Cardiac septum (tissue), 1 donor: ENCODE measurements at regions not wholly inside any gene's neighbourhood (a gene's known extent, or its start where the extent isn't known, plus 50 kb on each side); places are given as distances from the start of the nearest gene placed in this dataset.
"Not testable (repeated sequence)": the region's sequence is repeated elsewhere in the genome, so short reads cannot be mapped to it uniquely, and the experiment has no call there.

Experiments
- DNase-seq: peaks from one replicate; pipeline ENCODE4 v3.0.0-alpha.2; 2020; ENCODE audit warnings: low spot score
- intact Hi-C: fragments of 100-400 bp; cut with DNase I; formaldehyde crosslinking; loops from one replicate; pipeline ENCODE4 v1.14.0; 2022
- donor health status: DM: no; HTN: no; CAD: no.

DNA sequence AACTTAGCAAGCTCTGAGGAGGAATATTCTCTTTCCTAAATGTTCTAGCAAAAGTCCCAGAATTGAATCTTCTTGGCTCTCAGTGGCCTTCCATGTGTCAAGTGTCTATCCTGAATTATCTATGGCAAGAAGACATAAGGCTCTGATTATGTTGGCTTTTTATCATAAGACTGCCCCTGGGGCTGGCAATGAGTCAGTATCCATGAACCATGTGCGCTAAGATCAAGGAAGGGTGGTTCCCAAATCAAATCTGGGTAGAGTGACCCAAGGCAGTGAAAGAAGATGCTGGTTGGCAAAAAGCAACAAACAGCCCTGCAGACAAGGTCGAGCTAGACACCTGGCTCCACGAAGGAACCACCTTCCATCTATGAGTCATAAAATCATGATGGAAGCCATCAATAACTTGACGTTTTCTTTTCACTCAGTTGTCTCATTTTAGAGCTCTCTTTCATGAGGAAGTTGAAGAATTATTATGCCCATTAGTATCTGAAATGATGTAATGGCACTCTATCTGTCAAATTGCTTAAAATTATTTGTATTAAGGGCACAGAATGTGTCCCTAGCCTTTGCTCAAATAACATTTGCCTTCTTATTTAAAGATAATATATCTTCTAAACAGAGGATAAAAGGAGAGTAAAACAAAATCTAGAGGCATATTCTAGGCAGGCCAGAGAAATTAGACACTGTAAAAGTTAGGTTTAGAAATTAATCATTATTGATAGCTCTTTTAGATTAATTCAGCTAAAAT, 657.7 kb upstream of the GOT2 start:
- no peak for DNase-seq
- intact Hi-C loops, result no loop called here

DNA sequence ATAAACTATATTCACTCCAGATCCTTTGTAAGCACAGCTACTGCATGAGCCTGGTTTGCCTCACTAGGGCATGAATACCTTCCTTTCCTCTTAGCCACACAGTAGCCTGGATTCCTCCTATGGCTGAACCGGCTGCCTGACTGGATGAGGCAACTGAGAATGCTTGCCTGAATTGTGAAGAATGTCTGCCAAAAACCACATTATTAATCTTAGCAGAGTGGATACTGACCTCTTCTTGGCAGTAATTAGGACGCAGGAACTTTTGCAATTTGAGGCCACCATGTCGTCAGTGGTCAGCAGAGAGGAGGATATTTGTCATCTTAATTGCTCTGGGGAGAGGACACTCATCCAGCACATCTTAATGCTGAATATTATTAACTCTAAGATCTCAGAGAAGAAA, 651.8 kb upstream of the GOT2 start:
- intact Hi-C loops, result no loop called here
- DNase-seq, result no peak

DNA sequence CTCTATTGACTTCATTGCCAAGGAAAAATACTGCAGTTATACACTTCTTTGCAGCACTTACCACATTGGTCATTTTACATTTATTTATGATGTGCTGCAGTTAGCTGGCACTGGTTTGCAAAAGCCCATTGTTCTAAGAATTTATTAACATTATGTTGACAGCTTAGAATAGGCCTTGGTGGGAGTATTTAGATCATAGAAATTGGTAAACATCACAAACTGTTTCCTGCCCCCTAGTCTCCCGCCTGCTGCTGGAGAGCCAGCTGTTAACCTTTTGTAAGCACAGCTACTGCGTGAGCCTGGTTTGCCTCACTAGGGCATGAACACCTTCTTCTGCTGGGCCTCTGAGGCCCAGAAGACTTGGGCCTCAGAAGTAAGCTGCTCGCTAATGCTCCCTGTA, 651.4 kb upstream of the GOT2 start:
- intact Hi-C loops, result no loop called here
- DNase-seq, result no peak

DNA sequence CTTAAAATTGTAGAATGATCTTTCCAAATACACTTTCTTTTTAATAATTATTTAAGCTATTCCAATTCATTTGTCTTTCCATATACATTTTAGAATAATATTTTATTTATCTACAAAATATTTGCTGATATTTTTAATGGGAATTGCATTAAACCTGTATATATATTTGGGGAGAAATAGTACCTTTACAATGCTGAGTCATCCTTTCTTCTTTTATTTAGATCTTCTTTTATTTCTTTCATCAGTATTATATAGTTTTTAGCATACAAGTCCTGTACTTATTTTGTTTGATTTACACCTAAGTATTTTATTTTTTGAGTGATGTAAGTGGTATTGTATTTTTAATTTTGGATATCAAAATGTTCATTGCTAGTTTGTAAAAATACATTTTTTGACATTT, 639.5 kb upstream of the GOT2 start:
- intact Hi-C loops, result no loop called here
- DNase-seq, result no peak

DNA sequence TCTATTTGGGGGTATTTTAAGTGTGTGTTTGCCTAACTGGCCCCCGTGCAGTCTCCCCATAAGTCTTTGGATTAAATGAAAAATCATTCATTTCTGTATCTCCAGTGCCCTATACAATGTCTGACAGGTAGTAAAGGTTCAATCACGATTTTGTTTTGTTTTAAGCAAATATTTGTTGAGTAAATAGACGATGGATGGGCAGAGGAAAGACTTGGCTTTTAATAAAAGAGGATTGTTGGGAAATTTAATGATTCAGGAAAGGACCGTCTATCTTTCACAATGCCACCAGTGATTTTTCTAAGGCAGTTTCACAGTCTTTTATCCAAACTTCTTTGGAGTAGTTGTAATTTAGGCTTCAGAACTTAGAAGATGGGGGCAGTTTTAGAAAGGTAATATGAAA, 636.6 kb upstream of the GOT2 start:
- intact Hi-C loops, result no loop called here

DNA sequence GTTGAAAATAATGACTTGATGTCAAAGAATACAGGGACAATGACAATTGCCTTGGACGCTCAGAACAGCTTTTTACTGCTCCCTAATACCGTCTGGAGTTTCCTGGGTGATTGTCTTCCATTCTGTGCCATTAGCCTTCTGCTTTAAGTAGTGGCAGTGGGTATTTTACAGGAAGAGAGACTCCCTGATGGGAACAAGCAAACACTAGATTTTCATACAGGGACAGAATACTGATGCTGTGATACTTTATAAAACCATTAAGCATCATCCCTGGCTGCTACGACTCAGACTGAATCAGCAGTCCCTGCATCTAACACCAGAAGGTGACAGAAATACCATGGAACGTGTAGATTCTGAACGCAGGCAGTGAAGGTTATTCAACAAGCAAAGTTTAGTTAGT, 635.4 kb upstream of the GOT2 start:
- intact Hi-C loops, result no loop called here
- DNase-seq, result no peak

More for the DNA sequence above, 636.6 kb upstream of the GOT2 start:
- no peak for DNase-seq

DNA sequence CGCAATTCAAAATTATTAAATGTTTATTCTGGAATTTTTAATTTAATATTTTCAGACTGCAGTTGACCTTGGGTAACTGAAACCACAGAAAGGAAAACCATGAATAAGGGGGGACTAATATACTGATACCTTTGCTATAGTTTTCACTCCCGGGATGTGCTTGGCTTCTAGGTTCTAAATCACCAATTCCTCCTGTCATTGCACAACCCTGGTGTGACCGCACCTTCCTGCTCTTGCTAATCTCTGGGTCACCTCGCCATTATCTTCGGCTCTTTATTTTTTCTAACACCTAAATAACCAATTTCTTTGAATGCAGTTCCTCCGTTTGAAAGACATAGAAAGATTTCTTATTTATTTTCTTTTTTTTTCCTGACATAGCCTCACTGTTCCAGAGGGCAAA, 634.5 kb upstream of the GOT2 start:
- no peak for DNase-seq
- intact Hi-C loops, result no loop called here

DNA sequence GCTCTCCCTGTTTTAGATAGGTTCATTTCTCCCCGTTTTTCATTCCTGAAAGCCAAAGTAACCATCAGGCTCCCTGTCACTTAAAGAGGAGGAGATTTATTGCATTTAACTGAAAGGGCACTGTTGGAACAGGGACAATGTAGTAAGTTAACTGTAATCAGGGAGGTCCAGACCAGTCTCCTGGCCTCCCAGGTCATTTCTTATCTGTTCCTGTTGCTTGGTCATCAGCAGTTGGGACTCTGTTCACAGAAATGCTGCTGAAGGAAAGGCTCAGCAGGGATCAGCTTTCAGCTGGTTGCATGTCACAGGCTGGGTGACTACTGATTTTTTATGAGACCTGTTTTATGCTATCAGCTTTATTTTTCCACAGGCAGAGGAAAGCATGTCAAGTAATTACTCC, 622.6 kb upstream of the GOT2 start:
- intact Hi-C loops, result no loop called here
- DNase-seq, result no peak

DNA sequence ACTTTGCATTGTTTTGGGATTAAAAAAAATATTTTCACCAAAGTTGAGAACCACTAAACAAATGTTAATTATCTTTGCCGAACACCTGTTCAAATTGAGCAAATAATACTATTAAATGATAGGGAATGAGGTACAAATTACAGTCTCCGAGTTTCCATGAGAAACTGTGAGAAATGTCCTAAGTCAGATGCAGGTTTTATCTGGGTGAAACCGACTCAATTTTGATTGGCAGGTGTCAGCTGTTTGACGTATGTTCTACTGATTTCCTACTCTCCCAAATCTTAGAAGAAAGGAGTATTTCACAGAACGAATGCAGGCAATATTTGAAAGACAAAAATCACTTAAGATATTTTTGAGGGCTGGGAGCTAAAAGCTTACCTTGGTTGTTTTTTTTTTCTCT, 622.0 kb upstream of the GOT2 start:
- no peak for DNase-seq

DNA sequence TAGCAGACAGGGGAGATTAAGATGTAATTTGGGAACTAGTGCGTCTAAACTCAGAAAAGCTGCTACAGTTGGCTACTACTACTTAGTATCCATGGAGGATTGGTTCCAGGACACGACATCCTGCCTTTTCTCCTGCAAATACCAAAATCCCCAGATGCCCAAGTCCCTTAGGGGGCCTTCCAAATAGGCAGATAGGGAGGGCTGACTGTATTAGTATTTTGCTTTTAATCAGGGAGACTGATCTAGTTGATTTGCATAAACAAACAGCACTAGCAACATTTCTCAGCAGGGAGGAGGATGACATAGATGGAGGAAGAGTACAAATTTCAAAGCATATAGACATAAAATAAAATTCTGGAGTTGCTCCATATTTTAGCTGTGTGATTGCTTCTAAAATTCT, 621.6 kb upstream of the GOT2 start:
- no peak for DNase-seq
- intact Hi-C loops, result no loop called here

More for the DNA sequence above, 622.0 kb upstream of the GOT2 start:
- intact Hi-C loops, result no loop called here

DNA sequence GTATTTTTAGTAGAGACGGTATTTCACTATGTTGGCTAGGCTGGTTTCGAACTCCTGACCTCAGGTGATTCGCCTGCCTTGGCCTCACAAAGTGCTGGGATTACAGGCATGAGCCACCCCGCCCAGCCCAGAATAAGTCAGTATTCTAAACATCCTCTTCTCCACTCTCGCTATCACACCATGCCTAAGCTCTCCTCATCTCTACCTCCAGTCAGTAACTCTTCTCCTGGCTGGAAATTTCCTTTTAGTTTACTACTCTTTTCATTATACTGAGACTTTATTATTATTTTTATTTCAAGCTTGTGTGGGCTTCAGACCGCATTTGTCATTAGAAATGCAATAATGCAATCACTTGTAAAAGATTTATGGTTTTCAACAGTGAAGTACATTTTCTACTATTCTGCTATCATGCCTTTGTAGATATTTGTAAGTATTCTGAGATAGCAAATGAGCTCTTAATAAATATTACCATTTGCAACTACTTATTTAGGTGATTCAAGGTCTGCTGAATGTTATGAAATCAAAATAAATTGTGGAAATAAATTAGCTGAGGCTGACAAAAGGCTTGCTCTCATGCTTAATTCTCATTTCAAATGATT, 617.3 kb upstream of the GOT2 start:
- intact Hi-C loops, result no loop called here
- DNase-seq, result no peak

DNA sequence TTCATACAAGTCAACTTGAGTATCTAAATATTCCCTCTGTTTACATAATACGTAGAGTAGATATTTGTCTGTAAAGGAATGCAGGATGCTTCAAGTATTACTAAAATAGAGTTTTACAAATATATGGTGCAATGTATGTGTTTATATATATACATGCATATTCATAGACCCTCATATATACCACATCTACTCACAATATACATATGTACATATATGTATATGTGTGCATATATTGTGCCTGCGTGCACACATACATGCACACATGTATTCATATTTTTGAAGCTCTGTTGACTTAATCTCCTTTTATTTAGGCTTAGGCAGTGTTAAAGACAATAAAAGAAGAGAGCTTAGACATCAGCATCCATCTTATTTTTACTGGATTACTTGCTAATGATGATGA, 616.6 kb upstream of the GOT2 start:
- DNase-seq, result no peak
- intact Hi-C loops, result no loop called here

DNA sequence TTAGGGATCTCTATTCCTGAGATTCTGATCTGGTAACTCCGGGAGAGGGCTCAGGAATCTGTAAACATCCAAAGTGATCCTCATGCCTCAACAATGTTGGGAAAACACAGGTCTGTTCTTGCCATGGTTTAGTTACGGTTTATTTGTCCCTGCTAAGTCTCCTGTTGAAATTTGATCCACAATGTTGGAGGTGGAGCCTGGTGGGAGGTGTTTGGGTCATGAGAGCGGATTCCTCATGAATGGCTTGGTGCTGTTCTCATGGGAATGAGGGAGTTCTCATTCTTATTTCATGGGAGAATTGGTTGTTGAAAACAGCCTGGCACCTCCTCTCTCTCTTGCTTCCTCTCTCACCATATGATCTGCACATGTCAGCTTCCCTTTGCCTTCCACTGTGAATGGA, 608.6 kb upstream of the GOT2 start:
- no peak for DNase-seq
- intact Hi-C loops, result no loop called here

DNA sequence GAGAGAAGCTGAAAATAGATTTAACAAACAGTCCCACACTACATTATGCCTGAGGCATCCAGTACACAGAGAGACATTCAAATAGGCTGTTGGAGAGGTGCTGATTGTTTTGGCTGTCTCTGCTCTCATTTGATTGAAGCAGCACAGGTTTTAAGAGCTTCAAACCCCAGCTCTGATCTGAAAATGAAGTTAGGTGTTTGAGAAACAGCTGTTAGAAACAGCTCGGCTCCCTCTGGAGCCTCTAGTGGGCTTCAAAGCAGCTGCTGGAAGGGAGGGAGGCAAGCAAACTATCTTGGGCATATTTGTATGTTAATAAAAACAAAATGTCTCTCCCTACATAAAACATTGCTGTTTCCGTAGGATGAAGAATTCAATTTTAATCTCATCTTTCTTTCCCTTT, 607.3 kb upstream of the GOT2 start:
- intact Hi-C loops, result no loop called here
- no peak for DNase-seq

DNA sequence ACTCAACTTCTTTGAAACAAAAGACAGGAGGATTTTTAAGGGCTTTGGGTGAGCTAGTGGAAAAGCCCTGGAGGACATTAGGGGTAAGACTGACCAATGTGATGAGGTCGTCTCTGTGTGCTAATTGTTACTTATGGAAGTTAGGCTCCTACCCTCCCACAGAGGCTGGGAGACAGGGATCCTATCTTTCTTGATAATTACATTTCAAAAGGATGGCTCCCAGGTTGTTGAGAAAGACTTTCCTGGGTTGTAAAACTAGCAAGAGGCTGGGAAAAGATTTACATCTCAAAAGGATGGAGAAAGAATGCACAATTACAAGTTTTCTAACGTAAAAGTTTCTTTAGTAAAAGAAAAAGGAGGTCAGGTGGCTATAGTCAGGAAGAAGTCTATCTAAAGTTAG, 605.8 kb upstream of the GOT2 start:
- DNase-seq, result no peak
- intact Hi-C loops, result no loop called here

DNA sequence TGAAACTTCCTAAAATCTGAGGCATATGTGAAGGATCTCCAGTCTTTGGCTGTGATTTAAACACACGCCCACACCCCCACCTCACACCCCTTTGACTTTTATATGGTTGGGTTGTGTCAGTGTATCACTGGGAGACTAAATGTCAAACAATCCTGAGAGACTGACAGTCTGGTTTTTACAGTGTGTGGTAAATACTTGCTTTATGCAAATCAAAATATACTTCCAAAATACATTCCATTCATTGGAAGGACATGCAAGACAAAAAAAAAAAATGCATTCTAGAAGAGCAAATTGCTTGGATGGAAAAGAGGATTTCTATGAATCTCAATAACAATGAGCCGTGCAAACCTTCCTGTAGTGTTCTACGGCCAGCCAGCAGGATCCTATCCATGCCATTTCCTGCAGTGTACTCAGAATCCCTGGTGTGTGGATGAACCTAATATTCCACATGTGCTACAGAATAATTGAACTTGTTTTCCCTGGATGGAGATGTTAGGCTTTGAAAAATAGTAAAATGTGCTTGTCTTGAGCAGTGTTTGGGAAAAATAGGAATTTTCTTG, 602.1 kb upstream of the GOT2 start:
- intact Hi-C loops, result no loop called here
- DNase-seq, result no peak

DNA sequence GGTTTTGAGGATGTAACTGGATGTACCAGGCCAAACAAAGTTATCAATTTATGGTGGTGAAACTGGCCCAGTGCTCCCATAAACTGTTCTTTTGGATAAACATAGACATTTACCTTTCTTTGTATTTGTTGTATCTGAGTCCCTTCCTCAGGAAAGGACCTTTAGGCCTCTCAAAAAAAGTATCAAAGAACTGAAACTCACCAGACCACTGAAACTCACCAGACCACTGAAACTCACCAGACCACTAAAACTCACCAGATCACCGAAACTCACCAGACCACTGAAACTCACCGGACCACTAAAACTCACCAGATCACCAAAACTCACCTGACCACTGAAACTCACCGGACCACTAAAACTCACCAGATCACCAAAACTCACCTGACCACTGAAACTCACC, 597.6 kb upstream of the GOT2 start:
- DNase-seq, intact Hi-C loops: not testable (repeated sequence)

DNA sequence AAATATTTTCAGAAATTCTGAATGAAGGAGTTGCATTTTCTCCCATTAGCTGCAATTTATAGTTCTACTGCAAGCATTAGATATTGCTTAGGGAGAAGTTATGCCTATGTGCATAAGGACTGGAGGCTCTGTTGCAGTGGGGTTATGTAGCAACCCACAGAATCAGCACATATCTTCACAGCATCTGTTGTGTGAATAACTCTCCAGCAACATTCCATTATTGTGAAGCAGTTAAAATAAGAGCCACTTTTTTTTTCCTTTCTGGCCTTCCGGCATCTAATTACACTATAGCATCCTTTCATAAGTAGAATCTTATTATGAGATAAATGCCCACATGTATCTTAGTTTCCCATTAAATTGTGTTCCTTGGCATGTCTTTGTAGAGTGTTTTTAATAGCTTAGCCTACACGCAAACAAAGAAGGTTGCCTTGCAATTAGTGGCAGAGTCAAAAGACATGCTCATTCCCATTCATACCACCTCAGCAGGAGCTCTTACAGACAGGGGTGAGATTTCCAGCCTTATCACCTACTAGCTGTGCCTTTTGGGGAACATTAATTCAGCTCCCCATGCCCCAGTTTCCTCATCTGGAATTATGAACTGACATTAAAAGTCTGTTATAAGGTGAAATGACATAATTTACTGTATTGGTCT, 596.0 kb upstream of the GOT2 start:
- intact Hi-C loops, result no loop called here
- no peak for DNase-seq

DNA sequence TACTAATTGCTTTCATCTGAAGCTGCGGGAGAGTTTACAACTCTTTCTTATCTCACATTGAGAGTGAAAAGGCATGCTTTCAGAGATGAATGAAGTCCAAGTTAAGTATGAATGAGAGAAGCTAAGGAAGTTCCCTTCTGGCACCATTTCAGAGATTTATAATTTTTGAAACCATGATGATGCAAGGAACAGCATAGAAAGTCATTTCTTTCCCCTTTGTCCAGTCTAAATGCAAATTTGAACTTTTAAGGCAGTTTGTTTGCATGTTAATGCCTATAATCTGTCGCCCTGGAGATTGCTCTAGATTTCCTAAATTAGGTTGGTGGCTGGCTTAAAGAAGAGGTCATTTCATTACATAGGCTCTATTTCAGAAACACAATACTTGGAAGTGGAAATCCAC, 594.8 kb upstream of the GOT2 start:
- no peak for DNase-seq
- intact Hi-C loops, result no loop called here

DNA sequence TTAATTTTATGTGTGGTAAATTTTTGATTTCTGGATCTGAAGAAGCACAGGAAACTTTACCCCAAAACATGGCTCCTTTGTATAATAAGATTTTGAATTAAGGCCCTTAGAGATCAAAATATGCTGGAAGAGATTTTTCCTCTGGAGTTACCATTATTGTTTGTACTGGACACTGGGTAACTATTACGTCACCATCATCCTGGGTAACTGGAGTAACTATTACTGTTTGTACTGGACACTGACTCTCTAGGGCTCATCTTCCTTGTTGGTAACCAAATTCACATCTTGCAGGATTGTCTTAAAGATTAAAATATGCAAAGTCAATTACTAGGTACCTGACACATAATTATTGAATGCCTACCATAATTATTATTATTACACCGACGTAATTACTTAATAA, 593.8 kb upstream of the GOT2 start:
- DNase-seq, result no peak
- intact Hi-C loops, result no loop called here

DNA sequence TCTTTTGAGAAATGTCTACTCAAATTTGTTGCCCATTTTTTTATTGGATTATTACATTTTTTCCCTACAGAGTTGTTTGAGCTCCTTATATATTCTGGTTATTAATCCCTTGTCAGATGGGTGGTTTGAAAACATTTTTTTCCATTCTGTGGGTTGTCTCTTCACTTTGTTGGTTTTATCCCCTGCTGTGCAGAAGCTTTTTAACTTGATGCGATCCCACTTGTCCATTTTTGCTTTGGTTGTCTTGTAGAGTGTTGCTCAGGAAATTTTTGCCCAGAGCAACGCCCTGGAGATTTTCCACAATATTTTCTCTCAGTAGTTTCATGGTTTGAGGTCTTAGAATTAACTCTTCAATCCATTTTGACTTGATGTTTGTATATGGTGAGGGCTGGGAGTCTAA, 592.8 kb upstream of the GOT2 start:
- intact Hi-C loops, result no loop called here
- DNase-seq, result no peak
